ENCODE measurements at regions not wholly inside any gene's neighbourhood (a gene's known extent, or its start where the extent isn't known, plus 50 kb on each side); places are given as distances from the start of the nearest gene placed in this dataset.
A peak's percentile ranks its signal among the peaks of the same experiment; 100 is the strongest.

GRCh38 chr6:129967427-129967826 lies 51.0 kb upstream of the L3MBTL3 start:
- no peak for DNase-seq

DNA sequence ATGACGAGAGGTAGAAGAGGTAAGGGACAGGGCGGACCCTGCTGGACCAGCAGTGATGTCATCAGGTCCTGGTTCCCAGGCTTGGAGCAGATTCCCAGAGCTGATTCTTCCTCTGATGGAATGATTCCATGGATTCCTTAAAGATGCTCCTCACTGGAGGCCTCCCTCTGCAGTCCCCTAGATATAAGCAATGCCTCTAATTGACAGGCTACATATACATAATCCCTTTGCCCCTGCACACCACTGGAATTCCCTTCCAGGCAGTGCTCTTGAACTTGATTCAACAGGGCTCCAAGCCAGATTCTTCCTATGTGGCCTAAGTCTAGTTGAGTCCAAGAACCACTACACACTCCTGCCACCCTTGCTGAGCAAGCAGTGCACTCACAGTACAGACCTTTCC lies 52.3 kb upstream of the L3MBTL3 start:
- DNase-seq = no peak

- no peak for DNase-seq
Observed at GRCh38 chr6:129965096-129965495, 53.3 kb upstream of the L3MBTL3 start.

DNA sequence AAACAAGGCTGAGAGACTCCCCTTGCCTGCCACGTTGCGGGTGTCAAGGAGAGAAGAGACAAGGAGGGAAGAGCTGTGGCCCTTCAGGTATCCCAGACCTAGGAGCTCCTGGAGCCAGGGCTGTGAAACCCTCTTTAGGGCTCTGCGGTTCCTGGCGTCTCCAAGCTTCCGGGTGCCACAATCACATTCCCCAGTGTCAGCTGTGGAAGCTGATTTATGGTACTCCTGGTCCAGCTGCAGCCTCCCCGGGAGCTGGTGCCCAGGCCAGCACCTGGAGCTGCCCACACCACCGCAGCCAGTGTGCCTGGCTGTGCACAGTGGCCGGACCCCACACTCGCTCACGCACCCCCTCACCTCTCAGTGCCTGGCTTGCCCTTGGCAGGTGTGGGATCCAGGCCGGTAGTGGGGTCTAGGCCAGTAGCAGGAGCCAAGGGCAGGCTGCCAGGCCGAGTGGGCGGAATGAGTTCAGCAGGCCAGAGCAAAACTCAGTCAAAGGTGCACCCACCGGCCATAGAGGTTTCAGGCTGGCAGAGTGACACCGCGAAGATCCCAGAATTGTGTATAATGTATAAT lies 58.9 kb upstream of the L3MBTL3 start:
- DNase-seq = no peak

DNA sequence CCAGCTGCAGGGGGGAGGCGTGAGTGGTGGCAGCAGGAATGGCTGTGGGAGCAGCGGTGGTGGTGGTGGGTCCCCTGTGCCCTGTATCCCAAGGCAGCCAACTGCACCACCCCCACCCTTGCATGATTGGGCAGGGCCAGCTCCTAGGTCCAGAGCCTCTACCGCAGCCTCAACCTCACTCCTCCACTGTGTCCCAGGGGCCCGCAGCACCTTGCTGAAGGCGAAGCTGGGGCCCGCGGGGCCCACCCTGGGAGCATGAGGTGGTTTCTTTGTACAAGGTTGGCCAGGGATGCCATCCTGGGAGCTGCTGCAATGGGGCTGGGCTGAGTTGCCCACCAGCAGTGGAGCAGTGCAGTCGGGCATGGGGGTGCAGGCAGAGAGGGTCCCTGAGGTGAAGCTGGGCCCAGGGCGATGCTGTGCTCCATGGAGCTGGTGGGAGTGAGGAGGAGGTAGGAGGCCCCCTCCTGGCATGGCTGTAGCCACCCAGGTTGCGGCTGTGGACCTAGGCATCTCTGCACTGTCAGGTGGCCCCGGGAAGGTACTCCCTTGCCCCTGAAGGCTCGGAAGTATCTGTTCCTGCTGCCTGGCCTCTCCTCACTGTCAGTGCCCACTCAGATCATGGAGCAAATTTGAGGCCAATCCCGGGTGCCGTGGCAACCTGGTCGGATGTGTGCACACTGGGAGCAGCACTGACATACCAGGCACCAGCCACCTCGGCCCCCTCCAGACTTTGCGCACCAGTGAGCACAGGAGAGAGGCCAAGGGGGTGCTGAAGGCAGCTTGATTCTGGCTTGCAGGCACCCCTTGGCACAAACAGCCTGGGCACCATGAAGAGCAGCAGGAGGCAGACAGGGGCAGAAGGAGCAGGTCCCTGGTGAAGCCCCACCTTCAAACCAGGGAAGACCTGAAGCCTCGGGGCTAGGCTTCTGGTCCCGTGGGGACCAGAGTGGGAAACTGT lies 60.2 kb upstream of the L3MBTL3 start:
- DNase-seq = no peak

- no peak for DNase-seq
Observed at GRCh38 chr6:129955584-129955983, 62.8 kb upstream of the L3MBTL3 start.

- DNase-seq = no peak
Observed at GRCh38 chr6:129954749-129955431, 63.5 kb upstream of the L3MBTL3 start.

- no peak for DNase-seq
Observed at GRCh38 chr6:129947797-129948196, 70.6 kb upstream of the L3MBTL3 start.

DNA sequence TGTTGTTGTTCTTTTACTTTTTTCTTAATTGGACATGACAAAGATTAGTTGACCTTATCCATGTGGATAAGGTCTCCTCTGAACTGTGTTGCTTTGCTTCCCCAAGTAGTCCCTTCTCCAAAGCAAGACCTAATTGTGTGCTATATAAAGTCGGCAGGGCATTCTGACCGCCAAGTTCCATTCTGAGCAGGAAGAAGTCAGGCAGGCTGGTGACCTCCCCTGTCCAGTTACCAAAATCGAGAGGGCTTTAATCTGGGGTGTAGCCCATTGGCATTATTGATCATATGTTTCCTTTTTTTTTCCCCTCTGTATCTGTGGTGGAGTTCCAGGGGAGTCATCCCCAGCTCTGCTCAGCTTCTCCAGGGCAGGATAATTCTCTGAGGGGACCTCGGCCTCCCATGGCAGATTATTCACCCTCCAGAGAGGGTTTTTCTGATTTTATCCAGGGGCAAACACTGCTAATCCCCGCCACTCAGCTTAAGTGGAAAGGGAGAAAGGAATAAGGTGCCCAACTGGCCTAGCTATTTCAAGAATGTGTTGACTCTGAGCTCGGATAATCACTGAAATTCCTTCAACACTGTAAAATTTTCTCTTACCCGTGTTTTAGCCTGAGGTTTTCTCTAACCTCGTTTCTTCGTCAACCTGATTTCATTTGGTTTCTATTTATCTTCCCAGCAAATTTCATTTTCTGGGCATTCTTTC lies 71.8 kb upstream of the L3MBTL3 start:
- DNase-seq = no peak

- no peak for DNase-seq
Observed at GRCh38 chr6:129943637-129944271, 74.6 kb upstream of the L3MBTL3 start.

DNA sequence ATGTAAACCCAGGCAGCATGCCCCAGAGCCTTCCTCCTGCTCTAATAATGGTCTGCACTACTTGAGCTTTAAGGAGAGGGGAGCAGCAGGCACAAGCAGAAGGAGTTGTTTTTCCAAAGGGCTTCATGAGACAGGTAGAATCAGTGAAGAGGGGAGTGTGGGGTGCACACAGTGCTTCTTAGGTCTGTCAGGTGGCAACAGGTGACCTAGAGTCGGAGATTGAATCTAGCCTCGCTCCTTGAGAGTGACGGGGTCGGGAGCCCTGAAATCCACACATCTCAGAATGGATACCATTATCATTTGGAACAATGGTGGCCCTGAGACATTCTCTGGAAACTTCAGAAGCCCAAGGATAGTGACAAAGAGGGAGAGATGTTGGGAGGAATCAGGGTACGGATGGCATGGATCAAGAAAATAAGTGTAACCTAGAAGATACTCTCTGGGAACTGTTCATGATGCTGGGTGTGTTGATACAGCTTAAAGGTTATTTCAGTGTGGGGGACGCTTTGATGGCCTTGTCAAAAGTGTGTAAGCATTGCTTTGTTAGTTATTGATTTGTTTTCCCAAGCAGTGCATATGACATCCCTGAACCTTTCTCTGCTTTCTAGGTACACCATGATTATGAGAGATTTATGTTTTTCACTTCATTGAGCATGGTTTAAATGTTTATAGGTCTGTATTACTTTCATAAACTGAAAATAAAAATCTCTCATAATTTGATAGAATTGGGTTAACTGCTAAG lies 77.8 kb upstream of the L3MBTL3 start:
- no peak for DNase-seq

- DNase-seq = no peak
Observed at GRCh38 chr6:129938249-129939020, 77.3 kb upstream of the TMEM244 start.

GRCh38 chr6:129936329-129937165 lies 75.4 kb upstream of the TMEM244 start:
- peak; percentile 11 for DNase-seq

- DNase-seq = no peak
Observed at GRCh38 chr6:129932321-129932720, 71.2 kb upstream of the TMEM244 start.

DNA sequence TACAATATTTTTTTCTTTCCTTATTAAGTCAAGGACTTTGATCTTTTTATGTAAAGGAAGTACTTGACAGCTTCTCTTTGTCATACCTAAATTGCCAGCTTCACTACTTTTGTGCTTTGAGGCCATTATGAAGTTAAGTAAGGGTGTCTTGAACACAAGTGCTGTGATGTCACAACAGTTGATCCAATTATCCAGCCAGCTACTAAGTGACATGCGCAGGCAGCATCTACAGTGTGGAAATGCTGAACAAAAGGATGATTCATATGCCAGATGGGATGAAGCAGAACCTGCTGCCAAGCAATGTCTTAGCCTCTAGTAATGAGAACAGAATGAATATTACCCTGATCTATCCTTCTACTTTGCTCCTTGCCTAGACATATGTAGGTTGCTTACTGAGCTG lies 68.3 kb upstream of the TMEM244 start:
- no peak for DNase-seq

DNA sequence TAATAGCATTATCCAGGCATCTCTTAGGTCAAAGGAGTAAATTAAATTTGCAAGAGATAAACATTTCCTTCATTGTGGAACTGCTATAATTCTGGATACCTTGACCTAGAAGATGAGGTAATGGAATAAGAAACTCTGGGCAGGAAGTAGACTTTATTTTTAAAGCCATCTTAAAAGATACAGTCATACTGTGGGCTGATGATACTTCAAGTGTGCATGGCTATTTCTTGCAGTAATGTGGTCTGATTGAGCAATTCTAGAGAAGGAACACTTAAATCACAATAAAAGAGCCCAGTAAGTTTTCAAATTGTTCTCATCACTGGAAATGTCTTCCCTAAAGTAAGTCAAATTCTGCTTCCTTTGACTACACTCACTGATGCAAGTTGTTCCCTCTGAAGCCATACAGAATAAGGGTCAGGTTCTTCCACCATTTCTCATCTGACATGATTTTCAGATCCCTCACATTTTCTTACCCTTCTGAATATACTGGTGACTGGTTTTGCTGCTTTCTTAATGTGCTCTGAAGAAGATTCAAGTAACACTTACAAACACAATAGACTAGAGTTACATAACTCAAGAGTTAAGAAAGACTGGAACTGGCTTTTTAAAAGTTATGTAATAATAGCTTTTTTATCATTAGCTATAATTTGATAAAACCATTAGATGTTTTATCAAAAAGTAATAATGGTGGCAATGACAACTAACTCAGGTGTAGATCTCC lies 62.6 kb upstream of the TMEM244 start:
- DNase-seq = no peak

DNA sequence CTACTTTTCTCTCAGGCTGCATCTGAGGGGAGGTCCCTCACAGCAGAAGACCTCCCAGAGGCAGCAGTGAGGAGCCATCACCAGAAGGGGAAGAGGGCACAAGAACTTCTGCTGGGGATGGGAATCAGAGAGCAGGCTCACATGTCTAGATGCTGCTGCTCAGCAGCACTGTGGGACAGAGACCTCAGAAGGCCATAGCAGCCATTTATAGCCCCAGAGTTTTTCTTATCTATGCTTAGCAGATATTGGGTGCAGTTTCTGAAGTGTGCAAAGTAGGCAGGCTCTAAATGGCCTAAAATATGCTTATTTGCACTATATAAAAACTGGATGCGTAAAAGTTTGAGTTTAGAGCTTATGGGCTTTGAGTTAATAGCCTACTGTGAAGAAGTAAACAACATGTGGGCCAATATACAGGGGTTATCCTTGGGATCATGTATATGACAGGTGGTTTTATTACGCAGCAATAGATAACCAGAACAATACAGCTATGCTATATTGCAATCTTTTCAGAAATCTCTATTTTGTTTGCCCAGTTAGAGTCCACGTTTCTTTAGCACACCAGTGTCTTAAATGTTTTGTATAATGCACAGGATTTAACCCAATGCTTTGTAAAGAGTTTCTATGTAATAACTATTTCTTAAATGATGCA lies 60.2 kb upstream of the TMEM244 start:
- DNase-seq = no peak

- no peak for DNase-seq
Observed at GRCh38 chr6:129920103-129920798, 59.1 kb upstream of the TMEM244 start.

Data from T1000 (cell line).